ENCODE measurements at regions not wholly inside any gene's neighbourhood (a gene's known extent, or its start where the extent isn't known, plus 50 kb on each side); places are given as distances from the start of the nearest gene placed in this dataset.
"Not testable (repeated sequence)": the region's sequence is repeated elsewhere in the genome, so short reads cannot be mapped to it uniquely, and the experiment has no call there.

DNA sequence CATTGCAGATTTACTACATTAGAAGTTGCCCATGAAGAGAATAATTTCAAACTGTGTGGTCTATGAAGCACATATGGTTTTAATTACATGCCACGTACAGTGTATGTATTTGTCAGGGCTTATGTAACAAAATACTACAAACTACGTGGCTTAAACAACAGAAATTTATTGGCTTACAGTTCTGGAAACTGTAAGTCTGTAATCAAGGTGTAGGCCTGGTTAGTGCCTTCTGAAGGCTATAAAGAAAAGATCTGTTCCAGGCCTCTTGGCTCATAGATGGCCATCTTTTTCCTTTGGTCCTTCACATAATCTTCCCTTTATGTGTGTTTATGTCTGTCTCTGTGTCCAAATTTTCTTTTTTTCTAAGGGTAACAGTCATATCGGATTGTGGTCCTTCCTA lies 1160.2 kb downstream of the FAM133A start:
- no peak for DNase-seq

DNA sequence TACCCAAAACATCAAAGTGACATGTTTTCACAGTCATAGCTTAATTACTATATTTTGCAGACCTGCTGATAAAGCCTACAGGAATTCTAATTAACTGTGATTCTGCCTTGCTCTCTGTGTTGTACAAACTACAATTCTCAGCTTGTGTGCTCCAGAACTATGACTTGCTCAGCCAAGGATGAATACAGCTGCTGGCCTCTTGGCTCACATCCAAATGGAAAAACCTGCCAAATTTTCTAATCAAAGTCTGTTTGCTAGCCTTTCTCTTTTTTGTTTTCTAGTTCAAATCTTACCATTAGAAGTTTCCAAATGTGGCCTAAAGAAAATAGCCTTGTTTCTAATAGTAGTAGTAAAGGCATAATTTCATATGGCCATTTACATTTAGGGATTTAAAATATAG lies 1176.8 kb downstream of the FAM133A start:
- DNase-seq, result peak; percentile 0

- DNase-seq, result no peak
Measured at GRCh38 chrX:94854251-94854650, 1180.2 kb downstream of the FAM133A start.

- not testable (repeated sequence) for DNase-seq
Measured at GRCh38 chrX:94862470-94862869, 1188.5 kb downstream of the FAM133A start.

- DNase-seq, result no peak
Measured at GRCh38 chrX:94871640-94872039, 1197.6 kb downstream of the FAM133A start.

DNA sequence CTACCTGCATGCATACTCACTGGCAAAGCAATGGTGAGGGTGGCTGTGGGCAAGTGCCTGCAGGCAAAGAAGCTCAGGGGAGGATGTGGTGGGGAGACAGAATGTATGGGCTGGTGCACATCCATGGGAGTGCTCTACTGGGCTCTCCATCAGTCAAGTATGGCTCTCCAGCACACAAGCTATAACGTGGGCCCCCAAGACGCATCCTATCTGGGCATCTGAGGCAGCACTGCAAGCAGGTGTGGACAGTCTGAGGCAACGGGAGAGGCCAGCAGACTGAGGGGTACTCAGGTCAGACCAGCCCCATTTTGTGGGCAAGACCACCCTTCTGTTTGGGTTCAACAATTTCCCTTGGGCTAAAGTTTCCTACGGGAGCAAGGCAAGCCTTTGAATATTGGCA lies 1227.8 kb downstream of the FAM133A start:
- DNase-seq, result no peak

DNA sequence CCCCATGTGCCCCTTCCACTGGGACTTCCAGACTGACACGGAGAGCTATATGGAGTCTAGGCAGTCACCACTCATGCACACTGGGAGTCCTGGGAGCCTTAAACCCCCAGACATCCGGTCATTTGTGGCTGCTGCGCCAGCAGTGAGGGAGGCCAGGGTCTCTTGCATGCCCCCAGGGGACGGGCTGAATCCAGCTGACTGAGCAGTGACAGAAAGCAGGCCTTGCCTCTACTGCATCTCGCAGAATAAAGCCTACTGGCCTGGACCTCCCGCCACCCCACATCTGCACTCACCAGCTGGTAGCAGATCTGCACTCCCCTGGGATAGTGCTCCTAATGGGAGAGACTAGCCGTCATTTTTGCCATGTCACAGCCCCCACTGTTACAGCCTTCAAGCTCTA lies 1234.2 kb downstream of the FAM133A start:
- DNase-seq, result no peak

- DNase-seq, result no peak
Measured at GRCh38 chrX:94908648-94909047, 1234.6 kb downstream of the FAM133A start.

DNA sequence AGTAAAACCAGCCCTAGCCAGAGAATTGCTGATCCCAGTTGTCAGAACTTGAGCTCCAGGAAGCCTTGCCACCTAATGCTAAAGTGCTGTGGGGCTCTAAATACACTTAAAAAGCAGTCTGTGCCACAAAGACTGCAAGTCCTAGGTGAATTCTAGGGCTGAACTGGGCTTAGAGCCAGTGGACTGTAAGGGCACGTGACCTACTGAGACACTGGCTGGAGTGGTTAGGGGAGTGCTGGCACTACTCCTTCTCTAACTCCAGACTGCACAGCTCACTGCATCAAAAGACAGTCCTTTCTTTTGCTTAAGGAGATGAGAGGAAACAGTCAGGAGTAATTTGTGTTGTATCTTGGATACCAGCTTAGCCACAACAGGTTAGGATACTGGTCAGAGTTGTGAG lies 1240.2 kb downstream of the FAM133A start:
- no peak for DNase-seq

- no peak for DNase-seq
Measured at GRCh38 chrX:94932278-94932965, 1258.4 kb downstream of the FAM133A start.

GRCh38 chrX:94936722-94937121 lies 1262.7 kb downstream of the FAM133A start:
- DNase-seq, result no peak

DNA sequence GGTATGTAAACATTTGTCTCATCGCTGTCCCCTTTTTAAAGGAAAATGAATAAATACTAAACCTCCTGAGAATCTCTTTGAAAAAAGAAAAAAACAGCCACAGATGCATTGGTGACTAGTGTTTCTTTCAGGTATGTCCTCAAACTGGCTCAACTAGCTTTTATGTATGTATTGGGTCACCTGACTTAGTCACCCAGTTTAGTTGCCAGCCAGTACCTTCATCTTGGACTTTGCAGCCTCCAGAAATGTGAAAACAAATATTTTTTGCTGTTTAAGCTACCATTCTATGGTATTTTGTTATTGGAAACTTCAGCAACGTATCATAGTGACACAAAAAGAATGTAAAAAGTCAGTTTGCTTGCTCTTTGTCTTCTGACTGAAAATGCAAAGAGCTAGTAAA lies 1263.5 kb downstream of the FAM133A start:
- DNase-seq, result no peak

DNA sequence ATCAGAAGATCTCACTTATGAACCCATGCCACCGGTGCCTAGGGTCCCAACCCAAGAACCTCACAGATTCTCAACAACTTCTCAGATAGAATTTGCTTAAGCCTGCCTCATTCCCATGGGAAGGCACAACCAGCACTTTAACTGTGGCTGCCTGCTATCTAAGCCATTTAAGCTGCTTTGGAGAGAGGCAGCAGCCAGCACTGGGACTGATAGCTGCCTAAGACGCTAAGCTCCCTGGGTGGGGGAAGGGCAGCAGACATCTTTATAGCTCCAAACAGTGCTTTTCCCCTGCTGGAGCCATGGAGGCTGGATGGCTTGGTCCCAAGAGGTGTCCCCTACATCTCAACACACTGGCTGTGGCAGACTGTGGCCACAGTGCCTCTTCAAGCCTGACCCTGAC lies 1268.6 kb downstream of the FAM133A start:
- DNase-seq, result no peak

- not testable (repeated sequence) for DNase-seq
Measured at GRCh38 chrX:94946137-94946536, 1272.1 kb downstream of the FAM133A start.

DNA sequence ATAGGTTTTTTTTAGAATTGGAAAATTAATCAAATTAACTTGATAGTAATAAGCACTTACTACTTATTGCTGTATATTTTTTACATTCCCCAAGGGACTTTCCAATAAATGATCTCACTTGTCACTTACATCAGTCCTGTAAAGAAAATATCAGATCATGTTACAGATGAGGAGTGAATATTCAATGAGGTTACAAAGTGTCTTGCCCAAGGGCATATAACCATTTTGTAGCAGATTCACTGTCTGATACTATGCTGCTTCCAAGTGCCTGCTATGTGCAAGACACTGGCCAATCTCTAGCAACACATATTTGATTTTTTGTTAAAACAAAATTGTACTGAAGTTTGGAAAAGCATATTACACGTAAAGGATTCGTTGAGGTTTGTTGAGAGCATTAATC lies 1287.7 kb downstream of the FAM133A start:
- DNase-seq, result no peak

GRCh38 chrX:94977562-94977961 lies 1303.6 kb downstream of the FAM133A start:
- no peak for DNase-seq

- no peak for DNase-seq
Measured at GRCh38 chrX:94977986-94978385, 1304.0 kb downstream of the FAM133A start.
